Fibroblast of skin of back (primary cell): ENCODE measurements at regions not wholly inside any gene's neighbourhood (a gene's known extent, or its start where the extent isn't known, plus 50 kb on each side); places are given as distances from the start of the nearest gene placed in this dataset.
A peak's percentile ranks its signal among the peaks of the same experiment; 100 is the strongest.
"Not testable (repeated sequence)": the region's sequence is repeated elsewhere in the genome, so short reads cannot be mapped to it uniquely, and the experiment has no call there.

Experiments used
- DNase-seq: peaks from one replicate; pipeline ENCODE4 v3.0.0-alpha.2; 2013

GRCh38 chr2:220707261-220707660, 864.8 kb downstream of the EPHA4 start:
- DNase-seq = no peak

DNA sequence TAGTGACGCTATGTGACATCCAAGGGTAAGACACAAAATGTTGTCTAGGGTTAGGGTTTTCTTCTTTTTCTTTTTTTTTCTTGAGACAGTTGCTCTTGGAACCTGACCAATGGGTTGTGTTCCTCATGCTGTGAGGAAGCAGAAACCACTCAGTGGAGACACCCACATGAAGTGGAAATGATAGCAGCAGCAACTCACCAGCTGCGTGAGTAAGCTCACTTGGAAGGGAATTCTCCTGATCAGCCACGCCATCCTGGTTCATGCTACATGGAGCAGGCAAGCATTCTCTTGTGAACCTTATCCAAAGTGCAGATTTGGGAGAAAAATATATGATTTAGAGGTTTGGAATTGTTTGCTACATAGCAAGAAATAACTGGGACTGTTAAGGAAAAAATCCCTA, 863.7 kb downstream of the EPHA4 start:
- DNase-seq = peak; percentile 3

DNA sequence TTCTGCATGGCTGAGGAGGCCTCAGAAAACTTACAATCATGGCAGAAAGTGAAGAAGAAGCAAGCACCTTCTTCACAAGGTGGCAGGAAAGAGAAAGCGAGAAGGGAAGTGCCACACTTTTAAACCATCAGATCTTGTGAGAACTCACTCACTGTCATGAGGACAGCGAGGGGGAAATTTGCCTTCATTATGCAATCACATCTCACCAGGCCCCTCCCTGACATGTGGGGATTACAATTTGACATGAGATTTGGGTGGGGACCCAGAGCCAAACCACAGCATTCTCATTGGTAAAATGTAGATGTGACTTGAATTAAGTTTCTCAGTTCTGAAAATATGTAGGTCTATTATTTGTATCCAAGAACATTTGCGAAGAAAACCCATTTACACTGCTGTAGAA, 854.8 kb downstream of the EPHA4 start:
- no peak for DNase-seq

- DNase-seq = no peak
Observed at GRCh38 chr2:220736778-220737177, 835.3 kb downstream of the EPHA4 start.

DNA sequence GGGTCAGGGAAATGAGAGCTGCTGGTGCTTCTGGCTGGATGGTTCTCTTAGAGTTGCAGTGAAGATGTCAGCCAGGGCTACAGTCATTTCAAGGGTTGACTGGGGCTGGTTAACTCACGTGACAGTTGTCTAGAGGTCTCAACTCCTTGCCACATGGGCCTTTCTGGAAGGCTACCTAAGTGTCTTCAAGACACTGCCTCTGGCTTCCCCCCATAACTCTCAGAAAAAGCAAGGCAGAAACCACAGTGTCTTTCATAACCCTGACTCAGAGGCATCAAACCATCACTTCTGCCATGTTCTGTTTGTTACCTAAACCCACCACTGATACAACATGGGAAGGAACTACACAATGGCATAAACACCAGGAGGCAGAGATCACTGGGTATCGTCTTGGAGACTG, 828.9 kb downstream of the EPHA4 start:
- no peak for DNase-seq

- no peak for DNase-seq
Observed at GRCh38 chr2:220744861-220745260, 827.2 kb downstream of the EPHA4 start.

- no peak for DNase-seq
Observed at GRCh38 chr2:220745682-220746081, 826.4 kb downstream of the EPHA4 start.

GRCh38 chr2:220747736-220748135, 824.4 kb downstream of the EPHA4 start:
- no peak for DNase-seq

GRCh38 chr2:220748875-220749479, 823.1 kb downstream of the EPHA4 start:
- no peak for DNase-seq

DNA sequence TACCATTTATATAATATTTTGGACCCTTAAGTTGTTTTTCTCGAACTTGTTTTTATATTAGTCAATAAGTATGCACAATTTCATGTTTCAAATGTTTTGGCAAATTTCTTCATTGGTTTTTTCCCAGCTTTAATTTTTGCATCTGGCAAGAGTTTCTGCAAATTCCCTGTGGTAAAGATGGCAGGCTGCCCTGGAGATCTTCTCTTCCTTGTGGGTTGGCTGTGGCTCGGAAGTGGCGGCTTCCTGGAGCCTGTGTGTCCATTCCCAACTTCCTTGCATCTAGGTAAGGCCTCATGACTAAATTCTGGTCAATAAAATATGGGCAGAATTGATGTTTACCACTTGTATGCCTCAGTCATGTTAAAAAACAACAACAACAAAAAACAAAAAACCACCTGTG, 818.6 kb downstream of the EPHA4 start:
- DNase-seq = no peak

- DNase-seq = no peak
Observed at GRCh38 chr2:220756653-220757052, 815.5 kb downstream of the EPHA4 start.

GRCh38 chr2:220758376-220758775, 813.7 kb downstream of the EPHA4 start:
- DNase-seq = not testable (repeated sequence)

- no peak for DNase-seq
Observed at GRCh38 chr2:220764171-220764570, 807.9 kb downstream of the EPHA4 start.

- no peak for DNase-seq
Observed at GRCh38 chr2:220767591-220768255, 804.4 kb downstream of the EPHA4 start.

GRCh38 chr2:220775856-220776488, 796.1 kb downstream of the EPHA4 start:
- DNase-seq = peak; percentile 29

GRCh38 chr2:220779076-220779475, 793.0 kb downstream of the EPHA4 start:
- DNase-seq = peak; percentile 35

- no peak for DNase-seq
Observed at GRCh38 chr2:220779511-220779910, 792.6 kb downstream of the EPHA4 start.

DNA sequence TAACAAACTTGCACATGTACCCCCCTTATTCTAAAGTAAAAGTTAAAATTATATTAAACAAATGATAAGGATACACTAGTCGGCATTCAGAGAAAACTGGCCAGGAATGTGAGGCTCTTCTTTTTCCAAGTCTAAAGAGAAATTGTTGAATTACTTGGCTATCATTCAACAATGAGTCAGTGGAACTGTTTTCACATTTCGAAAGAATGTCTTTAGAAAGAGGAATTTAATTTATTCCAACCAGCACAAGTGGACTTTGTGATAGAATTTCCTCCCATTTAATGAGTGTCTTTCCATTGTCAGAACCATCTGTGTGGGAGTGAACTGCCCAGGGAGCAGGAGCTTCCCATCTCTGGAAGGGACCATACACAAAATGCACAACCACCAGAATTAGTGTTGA, 792.2 kb downstream of the EPHA4 start:
- peak; percentile 82 for DNase-seq

DNA sequence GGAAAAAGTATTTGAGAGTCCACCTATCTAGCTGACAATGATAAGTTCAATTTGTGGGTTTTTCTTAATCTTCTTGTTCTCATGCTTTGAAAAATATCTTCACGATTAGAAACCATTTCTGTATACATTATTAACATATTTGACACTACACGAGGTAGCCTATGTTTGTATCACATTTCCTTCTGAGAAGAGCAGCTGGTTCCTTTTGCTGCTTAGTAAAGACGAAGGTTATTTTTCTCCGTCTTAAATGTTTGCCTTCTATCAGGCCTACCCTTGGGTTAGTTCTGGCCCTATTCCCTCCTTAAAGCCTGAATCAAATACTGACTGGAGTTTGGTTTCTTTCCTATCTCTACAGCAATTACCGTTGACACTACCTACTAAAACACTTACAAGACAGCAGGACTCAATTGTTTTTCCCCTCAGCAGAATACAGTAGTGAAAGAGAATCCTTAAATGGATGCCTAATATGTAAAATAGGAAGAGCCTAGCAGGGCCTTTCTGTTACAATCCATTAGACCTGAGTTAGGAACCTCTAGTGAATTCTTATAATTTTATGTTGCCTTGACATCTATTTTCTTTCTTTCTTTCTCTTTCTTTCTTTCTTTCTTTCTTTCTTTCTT, 790.4 kb downstream of the EPHA4 start:
- no peak for DNase-seq

DNA sequence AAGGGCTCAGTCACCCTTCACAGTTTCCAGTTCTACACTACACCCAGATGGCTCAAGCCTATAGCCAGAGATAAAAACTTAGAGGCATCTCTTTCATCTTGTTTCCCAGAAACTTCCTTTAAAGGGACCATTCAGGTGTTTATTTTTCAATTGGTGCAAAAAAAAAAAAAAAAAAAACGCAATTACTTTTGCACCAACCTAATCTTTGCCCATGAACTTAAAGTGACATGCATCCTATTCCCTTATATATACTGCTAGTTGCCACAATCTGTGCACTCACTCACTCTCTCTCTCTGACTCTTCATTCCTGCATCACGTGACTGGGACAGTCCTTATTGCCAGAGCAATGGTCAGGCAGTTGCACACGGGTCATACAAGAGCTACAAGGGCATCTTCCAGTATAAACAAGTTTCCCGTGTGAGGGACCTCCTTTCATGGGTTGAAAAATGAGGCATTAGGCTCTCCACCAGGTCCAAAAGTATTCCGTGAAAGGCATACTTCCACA, 789.4 kb downstream of the EPHA4 start:
- DNase-seq = no peak

- no peak for DNase-seq
Observed at GRCh38 chr2:220783671-220784070, 788.4 kb downstream of the EPHA4 start.

GRCh38 chr2:220785178-220785577, 786.9 kb downstream of the EPHA4 start:
- DNase-seq = no peak

DNA sequence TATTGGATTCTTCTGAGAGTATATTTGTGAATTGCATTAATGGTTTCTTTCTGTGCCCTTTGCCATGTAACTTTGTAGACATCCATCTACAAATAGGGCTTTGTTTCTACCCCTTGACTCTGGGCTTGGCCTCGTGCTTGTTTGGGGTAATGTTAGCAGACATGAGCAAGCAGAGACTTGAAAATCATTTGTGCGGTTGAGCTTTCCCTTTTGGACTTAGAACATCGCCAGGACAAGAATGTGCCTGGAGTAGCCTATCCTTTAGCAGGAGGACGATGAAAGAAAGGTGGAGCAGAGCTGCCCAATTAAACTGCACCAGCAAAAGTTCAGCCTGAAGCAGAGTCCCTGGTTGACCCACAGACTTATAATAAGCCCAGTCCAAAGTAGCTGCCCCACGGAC, 785.9 kb downstream of the EPHA4 start:
- DNase-seq = no peak

DNA sequence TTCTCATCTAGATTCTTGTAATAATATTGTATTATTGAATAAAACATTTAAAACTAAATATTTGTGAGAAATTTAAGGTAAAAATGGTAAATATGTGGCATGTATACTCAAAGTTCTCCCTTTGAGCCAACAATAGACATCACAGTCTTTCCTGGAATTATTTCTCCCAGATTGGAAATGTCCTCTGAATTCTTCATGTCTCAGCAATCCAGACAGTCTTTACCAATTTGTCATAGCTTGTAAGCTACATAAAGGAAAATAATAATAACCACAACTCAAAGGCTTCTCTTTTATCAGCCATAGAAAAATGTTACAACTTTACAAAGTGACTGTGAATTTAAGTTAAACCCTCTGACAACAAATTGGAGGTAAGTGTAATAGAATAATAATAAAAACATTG, 784.9 kb downstream of the EPHA4 start:
- peak; percentile 62 for DNase-seq
